HG02678 (cell line): ENCODE measurements at regions not wholly inside any gene's neighbourhood (a gene's known extent, or its start where the extent isn't known, plus 50 kb on each side); places are given as distances from the start of the nearest gene placed in this dataset.
"Not testable (repeated sequence)": the region's sequence is repeated elsewhere in the genome, so short reads cannot be mapped to it uniquely, and the experiment has no call there.

Experiments used
- ATAC-seq: cut with Tn5 transposase; IDR thresholded peaks from one replicate; pipeline ENCODE4 v1.9.1; 2021; ENCODE audit warnings: mild to moderate bottlenecking, moderate library complexity; ENCODE audit not compliant: unreplicated experiment

DNA sequence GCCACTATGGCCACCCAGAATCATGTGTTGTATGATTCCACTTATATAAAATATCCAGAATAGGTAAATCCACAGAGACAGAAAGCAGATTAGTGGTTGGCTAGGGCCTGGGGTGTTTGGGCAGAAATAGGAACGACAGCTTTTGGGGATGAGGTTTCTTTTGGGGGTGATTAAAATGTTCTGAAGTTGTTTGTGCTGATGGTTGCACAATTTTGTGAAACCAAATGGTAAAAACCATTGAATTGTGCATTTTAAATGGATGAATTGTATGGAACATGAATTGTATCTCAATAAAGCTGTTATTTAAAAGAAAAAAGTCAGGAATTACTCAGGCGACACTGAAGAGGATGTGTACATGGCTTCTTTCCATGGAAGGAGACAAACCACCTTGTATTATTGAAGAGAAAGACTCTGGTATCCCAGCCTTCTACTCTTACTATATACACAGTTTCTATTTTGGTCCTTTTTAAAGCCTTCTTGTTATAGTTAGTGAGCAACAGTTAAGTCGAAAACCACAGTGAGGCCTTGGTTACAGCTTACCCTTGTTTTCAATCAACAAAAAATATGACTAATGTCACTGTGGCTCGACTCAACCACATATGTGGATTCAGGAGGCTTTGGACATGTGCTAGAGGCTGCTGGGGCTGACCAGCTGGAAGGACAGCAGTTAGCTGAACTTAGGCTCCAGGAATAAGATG lies 57.1 kb upstream of the KMT2E start:
- ATAC-seq: peak; percentile 87

DNA sequence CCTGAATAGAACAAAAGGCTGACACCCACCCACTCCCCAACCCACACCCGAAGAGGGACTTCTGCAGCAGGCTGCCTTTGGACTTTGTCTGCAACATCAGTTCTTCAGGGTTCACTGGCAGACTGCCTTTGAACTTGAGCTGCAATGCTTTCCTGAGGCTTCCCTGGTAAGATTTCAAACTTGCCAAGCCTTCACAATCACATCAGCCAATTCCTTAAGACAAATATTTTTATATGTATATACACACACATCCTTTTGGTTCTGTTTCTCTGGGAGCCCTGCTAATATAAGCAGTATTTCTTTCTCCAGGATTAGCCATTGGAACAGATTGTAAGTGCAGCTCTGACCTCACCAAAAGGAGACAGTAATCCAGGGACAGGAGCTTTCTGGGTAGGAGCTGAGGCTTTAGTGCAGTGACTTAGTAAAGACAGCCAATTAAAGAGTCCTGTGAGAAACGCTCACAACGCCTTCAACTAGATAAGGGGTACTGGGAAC lies 55.6 kb upstream of the KMT2E start:
- no peak for ATAC-seq

- ATAC-seq: not testable (repeated sequence)
Observed at GRCh38 chr7:104959483-104959882, 54.5 kb upstream of the KMT2E start.

DNA sequence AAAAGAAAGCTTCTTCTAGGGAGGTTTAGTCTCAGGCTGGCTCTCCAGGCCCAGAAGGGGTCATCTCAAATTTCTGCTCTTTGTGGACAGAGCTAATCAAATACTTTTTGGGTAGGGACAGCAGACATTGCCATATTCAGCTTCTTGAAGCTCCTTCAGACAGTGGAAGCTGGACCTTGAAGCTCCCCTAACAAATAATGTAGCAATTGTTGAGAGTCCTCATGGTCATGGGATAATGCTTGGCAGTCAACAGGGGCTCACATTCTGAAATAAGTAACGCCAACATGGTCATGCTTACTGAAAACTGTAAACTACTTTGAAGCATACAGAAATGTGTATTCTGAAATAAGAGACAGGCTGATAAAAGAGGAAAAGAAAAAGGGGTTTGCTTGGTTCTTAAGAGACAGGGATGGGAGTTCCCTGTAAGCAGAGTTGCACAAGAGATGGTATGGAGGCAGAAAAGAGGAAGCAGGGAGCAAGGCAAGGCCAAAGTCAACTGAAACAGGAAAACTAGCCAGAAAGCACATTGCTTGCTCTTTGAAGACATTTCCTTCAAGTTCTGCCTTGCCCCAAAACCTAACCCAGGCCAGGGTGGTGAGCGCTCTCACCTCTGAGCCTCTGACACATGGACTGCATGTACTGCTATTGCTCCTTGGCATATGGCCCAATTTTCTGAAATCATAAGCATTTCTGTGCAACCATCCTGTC lies 53.1 kb upstream of the KMT2E start:
- peak; percentile 45 for ATAC-seq

- ATAC-seq: no peak
Observed at GRCh38 chr7:104961821-104962220, 52.2 kb upstream of the KMT2E start.

DNA sequence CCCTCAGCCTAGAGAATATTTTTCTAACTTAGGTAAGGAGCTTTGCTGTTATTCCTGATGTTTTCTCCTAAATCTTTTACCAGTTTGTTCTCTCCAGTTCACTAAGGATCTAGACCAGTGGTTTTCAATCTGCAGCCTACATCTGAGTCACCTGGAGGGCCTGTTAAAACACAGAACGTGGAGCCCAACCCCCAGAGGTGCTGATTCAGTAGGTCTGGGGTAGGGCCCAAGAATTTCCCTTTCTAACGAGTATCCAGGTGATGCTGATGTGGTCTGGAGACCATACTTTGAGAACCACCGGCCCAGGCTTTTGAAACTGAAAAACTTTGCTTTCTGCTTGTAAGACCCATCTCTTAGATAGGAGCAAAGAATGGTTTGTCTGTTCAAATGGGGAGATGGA lies 51.2 kb upstream of the KMT2E start:
- ATAC-seq: no peak

- no peak for ATAC-seq
Observed at GRCh38 chr7:104963378-104963990, 50.5 kb upstream of the KMT2E start.

- ATAC-seq: no peak
Observed at GRCh38 chr7:104963991-104964385, 50.0 kb upstream of the KMT2E start.
